HCEC 1CT (cell line): ENCODE measurements at regions not wholly inside any gene's neighbourhood (a gene's known extent, or its start where the extent isn't known, plus 50 kb on each side); places are given as distances from the start of the nearest gene placed in this dataset.

Experiments used
- DNase-seq: peaks from one replicate; pipeline ENCODE4 v3.0.0-alpha.2; 2017

DNA sequence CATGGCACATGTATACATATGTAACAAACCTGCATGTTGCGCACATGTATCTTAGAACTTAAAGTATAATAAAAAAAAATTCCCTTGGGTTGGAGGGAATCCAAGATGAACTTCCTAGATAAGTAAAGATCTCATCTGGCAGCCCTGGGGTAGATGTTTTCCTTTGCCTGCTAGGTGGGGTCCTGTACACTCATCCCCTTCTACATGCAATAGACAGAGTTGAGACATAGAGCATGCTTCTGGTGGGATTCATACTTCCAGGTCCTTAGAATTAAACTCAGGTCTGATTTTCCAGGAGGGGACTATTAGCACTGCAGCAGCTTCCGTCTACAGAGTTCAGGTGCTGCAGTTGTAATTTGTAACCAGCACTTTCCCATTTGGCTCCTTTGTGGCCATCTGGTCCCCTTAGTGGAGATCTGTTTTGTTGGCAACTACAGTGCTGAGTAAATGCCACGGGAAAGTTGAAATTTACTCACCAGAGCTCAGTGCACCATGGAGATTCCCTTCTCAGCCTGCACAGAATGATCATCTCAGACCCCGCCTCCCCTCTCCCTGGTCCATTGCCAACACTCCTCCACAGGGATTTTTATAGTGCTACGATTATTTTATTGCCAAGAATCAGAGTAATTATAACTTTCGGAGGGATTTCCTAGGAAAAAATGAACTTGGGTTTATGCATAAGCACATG is 220.1 kb upstream of the E2F8 start:
- no peak for DNase-seq

DNA sequence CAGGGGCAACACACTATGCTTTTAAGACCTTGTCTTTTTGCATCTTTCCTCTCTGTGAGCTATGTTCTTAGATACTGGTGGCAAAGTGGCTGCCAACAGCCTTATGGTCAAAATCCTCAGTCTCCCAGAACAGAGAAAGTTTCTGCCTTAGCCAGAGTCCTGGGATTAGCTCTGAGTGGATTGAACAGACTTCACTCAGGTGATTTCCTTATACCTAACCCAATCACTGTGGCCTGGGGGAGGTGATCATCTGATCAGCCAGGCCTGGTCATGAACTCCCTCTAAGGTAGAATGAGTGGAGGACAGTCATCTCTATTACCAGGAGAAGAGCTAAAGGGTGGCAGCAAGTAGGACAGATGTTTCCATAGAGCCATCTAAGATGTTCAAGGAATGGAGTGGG is 218.5 kb upstream of the E2F8 start:
- no peak for DNase-seq

DNA sequence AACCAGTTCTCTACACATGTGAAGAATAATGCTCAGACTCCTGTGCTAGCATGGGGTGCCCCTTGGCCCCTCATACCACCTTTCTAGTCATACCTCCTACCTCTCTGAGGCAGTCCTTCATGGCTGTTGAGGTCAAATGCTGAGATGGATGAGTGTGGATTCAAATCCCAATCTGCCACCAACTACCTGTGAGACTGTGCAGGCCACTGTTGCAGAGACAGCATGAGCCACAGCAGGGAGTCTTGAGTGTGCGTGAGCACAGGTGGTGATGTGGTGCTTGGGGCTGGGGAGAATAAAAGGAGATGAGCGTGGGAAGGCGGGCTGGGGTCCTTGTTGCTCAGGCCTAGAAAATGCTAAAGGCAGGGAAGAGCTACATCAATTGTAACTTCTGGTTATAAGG is 218.0 kb upstream of the E2F8 start:
- DNase-seq = no peak

DNA sequence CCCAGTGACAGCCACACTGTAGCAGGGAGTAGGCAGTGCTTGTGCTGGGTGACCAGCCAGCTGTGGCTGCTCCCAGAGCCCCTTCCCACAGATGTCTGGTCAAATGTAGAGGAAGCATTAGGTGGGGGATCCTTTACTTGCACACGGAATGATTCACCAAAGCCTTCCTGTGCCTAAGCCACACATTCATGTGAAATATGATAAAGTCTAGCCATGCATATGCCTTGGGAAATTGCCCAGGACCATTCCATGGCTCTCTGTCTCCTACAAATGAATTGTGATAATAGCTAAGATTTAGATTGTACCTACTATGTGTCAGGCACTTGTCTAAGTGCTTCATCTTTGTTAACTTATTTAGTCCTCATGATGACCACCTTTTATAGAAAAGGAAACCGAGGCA is 217.5 kb upstream of the E2F8 start:
- DNase-seq = no peak

DNA sequence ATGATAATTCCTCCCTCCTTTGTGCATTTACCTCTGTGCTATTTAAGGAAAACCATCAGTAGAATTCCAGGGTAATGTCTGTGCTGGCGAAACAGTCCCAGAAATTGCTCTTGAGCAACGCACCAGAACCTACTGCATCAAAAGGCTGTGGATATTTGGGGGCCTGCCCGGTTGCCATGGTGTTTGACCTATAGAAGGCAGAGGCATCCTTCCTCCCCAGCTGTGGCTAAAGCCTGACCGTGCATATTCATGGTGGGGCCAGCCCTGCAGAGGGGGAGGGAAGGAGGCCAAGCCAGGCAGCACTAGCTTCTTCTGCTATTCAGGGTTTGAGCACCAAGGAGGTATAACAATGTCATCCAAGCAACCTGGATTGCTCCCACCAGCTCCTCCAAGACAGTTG is 215.0 kb upstream of the E2F8 start:
- no peak for DNase-seq

DNA sequence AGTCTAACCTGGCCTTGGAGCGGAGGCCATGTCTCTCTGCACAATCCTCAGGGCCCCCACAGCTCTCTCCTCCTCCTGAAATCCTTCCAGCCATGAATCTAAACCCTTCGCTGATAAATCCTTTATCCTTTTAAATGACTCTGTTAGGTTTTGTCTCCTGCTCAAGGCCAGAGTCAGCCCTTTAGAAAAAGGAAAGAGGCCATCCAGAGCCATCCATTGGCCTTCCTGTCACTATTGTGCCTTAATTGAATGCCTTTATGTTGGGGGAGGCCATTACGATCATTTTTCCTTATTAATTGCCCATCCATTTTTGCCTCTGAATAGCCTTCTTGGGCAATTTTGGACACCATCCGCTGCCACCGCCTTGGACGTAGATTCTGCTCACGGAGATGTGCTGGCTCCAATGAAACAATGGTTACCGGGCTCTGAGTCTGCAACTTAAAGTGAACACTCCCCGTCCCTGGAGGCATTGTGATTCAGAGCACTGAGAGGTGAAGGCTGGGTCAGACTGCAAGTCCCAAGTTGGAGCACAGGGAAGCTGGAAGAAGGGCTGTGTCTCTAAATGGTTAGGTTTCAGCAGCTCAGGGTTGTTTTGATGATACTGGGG is 213.0 kb upstream of the E2F8 start:
- DNase-seq = no peak

DNA sequence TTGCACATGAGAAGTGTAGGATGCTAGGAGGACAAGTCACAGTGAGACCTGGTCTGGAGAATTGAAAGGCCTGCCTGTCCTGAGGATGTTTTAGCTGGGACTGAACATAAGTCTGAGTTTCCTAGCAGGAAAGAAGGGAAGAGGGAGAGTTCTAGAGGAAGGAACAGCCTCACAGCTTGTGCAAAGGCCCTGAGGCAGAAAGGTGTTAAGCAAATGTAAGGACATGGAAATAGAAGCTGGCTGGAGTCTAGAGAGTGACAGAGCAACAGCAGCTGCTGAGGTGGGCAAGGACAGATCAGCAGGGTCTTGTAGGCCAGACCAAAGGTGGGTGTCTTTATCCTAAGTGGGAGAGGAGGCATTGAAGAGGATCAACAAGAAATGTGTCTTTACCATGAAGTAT is 210.9 kb upstream of the E2F8 start:
- no peak for DNase-seq

DNA sequence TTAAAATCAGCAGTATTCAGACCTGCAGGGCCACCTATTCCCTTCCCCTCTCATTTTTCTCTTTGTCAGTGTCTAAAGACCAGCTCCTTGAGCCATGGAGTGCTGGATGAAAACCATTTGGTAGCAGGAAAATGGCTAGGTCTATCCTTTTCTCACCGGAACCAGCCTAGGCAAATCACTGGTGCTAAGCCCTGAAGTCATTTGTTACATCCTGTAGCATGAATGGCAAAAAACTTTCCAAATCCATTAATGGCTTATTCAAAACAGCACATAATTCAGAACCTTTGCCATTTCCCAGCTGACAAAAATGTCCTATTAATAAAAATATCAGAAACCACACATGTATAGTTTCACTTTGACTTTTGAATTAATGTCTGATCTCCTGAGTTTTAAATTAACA is 209.5 kb upstream of the E2F8 start:
- DNase-seq = no peak

DNA sequence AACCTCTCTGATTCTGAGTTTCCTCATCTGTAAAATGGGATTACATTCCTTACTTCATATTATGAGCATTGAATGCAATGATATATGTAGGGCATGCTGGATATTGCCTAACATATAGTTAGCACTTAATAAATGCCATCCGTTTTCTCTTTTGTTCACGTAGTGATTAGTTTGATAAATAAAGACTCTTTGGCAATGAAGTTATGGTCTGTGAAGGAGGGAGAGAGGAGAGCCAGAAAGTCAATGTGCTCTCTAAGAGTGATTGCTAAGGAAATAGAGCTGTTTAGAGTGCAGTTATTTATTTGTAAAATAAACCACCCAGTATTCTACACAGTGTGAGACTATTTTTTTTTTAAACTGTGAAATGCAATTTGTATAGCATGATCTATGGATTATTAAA is 207.9 kb upstream of the E2F8 start:
- no peak for DNase-seq

DNA sequence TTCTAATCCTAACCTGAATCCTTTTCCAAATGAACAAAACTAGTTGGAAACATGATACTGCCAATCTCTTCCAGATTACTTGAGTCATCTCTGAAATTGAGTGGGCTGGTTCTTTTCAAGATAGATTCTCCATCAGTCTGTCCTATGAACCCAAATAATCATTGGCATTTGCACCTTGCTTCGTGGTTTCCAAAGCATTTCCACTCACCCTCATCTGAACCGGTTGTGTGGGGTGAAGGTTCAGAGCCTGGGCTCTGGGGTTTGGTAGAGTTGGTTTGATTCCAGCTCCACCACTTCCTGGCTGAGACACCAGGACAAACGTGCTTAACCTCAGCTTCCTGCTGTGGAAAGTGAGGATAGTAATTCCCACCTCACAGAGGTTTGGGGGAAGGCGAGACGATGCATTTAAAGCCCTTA is 206.4 kb upstream of the E2F8 start:
- peak; percentile 37 for DNase-seq

DNA sequence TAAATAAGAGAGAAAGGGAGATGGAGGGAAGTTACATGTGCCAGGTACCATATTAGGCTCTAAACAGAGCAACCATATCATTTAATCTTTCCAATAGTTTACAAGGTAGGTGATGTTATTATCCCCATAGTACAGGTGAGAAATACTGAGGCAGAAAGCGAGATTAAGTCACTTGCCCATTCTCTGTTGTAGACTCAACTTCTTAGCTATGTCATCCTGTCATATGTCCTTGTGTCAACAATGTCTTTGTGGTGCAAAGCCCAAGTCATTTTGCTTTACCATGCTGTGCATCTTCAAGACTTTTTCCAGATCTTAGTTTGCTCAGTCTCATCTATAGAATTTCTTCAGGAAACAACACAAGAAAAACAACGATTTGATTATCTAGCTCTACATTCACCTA is 205.0 kb upstream of the E2F8 start:
- no peak for DNase-seq

DNA sequence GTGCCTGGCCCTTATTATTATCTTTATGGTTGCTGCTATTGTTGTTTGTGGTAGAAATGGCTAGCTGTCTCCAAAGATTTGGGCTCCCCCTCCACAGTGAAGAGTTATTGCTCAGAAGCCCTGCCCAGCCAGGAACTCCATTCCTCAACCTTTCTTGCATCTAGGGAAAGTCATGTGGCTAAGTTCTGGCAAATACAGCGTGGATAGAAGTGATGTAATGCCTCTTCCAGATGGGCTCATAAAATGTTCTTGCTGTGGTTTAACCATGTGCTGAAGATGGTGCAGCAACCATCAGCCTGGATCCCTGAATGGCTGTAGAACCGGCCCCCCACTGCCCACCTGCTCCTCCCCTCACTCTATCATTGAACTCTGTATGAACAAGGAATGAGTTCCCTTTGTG is 203.5 kb upstream of the E2F8 start:
- peak; percentile 75 for DNase-seq

DNA sequence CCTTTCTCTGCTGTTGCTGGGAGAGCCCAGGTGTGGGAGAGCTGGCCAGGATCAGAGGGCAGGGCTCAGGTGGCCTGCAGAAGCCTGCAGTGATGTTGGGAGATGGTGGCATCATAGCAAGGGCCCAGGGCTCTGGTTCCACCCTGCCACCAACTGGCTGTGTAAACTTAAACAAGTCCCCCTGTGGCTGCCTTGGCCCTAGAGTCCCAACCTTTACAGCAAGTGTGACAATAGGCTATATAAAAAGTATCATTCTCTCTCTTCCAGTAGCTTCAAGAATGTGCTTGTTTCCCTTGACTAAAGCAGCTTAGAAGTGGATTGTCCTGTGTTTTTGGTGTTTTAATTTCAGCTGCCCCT is 201.8 kb upstream of the E2F8 start:
- DNase-seq = no peak

DNA sequence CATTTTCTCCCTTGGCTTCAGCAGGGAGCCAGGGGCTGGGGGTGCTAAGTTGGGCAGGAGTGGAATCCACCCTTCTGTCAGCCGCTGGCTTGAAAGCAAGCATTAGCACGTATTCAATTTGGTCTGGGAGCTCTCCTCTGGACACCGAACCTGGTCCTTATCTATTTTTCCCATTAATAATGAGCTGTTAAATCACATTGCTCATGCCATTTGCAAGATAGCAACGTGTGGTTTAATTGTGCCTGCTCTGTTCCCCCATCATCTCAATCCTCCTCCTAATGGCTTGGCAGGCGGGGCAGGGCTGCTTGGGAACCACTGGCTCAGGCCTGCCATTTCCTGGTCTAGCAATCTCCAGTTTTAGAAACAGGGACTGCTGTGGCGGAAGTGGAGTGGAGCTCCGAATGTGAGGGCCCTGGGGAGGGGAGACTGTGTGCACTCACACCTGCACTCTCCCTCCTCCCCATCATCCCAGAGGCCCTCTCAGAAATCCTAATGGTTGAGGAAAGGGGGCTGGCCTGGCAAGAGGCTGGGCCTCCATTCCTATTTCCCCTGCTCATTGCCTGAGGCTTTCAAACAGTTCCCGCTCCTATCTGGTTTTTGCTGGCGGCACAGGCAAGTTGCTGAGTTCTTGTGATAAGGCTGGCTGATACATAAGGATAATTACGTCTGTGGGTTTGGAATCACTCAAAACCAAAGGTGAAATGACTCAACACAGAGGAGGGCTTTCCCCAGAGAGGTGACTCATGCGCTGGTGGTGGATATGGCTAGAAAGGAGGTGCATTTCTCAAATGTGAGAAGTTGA is 201.2 kb upstream of the E2F8 start:
- peak; percentile 95 for DNase-seq

DNA sequence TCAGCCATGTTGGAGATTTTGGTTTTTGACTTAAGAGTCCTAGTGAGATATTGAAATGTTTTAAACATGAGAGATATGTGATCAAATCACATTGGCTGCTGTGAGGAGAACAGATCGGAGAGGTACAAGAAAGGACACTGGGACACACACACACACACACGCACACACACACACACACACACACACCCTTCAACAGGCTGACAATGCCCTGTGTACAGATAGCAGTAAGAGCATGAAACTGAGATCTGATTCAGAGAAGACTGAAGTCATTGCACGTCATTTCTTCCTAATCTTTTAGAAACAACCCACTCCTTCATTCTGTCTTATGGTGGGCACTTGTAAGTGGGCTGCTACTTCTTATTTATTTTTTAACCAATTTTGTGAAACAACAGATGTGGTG is 200.5 kb upstream of the E2F8 start:
- no peak for DNase-seq

DNA sequence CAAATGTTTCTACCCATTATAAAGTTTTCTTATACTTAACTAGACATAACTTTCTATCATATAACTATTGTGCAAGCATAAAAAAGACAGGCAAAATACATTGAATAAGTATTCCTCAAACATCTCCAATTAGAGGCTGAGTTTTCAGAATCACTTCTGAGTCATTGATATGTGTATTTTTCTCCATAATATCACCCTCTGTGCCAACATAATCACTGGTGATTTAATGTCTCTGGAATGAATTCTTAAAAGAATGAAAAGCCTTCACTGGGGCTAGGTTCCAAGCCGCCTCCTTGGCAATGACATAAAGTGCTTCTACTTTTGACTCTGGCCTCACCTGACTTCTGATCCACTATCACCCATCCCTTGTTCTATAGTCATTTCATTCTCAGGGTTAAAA is 197.0 kb upstream of the E2F8 start:
- DNase-seq = peak; percentile 78

DNA sequence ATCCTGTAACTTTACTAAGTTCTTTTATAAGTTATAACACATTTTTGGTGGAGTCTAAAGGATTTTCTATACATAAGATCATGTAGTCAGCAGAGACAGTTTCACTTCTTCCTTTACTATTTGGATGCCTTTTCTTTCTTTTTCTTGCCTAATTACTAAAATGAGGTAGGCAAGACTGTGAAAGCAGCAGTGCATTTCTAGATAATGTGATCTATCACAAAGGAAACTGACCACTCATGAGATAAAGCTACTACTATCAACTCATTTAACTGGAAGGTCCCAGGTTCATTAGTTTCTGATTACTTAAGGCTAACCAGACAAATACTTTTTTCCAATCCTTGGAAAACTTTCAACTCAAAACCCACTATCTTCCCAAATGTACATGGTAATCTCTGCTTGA is 196.2 kb upstream of the E2F8 start:
- DNase-seq = no peak

DNA sequence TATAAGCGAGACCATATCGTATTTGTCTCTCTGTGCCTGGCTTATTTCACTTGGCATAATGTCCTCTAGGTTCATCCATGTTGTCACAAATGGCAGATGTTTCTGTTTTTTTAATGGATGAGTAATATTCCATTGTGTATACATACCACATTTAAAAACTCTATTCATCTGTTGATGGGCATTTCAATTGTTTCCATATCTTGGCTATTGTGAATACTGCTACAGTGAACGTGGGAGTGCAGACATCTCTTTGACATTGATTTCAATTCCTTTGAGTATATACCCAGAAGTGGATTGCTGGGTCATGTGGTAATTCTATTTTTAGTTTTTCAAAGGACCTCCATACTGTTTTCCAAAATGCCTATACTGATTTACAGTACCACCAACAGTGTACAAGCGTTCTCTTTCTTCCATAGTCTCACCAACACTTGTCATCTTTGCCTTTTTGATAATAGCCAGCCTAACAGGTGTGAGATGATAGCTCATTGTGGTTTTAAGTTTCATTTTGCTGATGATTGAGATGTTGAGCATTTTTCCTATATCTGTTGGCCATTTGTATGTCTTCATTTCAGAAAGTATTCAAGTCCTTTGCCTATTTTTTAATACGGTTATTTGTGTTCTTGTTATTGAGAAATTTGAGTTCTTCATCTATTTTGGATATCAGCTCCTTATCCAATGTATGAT is 194.7 kb upstream of the E2F8 start:
- DNase-seq = no peak

DNA sequence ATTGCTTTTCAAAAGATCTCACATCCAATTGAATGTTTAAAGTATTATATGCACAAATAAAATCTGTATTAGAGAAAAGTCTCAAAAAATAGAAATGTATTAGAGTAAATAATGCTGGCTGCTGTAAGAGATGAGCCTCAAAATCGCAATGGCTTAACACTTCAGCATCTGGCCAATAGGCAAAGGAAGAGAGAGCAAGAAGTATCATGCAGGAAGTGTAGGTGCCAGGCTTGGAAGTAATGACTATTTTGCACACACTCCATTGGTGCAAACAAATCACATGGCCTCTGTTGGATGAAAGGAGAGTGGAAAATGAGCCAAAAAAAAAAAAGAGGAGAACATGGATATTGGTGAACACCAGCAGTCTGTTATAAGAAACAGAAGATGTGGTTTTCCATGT is 193.0 kb upstream of the E2F8 start:
- no peak for DNase-seq

DNA sequence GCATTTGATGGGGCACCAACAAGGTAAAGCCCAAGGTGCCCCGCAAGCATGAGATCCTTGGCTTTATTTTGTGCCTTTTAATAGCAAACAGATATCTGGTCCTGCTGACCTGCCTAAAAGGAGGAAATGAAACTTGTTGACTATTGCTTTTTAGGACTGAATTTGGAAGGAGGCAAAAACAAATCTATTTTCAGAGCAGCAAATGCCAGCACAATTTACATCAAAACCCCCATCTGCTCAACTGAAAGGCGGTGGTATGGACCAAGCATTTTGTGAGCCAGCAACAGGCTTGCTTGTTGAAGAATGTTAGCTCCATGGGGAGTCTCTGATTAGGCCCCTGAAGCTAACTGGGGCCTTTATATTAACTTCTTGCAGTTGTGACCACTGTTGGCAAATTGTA is 192.6 kb upstream of the E2F8 start:
- DNase-seq = no peak

DNA sequence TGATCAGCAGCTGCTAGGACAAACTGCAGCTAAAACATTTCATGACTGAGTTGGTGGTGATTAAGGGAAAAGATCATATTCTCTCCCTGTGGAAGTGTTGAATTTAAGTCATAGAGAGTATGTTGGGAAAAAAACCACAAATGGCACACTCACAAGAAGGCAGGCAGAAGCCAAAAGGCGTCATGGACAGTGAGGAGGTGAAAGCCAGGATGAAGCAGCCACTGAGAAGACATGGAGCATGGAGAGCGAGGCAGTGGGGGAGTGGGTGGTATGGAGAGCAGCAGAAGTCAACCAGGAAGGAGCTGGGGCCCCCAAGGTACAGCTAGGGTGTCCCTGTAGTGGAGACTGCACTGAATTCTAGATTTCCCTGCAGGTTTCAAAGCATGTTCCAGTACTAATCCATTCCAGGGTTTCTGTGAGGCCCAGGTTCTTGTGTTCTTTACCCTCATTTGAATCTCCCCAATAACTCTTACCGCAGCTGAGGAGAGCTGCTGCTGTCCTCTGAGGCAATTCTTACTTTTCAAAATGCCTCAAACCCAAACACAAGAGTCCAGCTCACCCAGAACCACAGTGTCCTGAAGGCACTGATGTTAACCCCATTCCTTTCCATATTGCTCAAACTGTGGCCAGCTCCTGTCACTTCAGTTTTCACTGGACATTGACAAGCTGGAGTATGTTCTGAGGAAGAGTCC is 191.8 kb upstream of the E2F8 start:
- DNase-seq = peak; percentile 93

DNA sequence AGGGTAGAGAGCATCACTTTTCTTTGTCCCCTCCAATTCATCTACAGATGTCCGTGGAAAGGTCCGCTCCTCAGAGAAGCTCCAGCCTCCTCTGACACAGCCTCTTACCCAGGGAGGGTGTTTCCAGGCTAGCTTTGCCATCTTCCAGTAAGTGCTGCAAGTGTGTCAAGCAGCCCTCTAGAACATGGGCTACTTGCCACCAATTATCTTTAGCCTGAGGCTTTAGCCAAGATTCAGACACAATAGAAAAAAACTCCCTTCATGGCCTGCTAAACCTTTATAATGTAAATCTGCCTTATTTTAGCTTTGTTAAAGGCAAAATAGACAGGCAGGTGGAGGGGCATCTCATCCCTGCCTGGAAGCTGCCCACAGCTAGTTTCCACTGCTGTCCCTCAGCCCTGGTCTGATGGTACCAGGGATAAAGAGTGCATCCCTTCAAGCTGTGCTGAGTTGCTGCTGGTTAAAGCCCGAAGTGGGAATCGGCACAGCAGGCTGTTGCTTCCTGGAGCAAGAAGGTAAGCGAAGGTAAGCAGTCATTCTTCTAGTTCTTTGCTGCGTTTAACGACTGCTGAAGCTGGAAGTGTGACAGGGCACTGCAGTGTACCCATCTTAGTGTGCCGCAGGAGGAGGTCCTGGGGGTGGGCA is 190.1 kb upstream of the E2F8 start:
- no peak for DNase-seq

DNA sequence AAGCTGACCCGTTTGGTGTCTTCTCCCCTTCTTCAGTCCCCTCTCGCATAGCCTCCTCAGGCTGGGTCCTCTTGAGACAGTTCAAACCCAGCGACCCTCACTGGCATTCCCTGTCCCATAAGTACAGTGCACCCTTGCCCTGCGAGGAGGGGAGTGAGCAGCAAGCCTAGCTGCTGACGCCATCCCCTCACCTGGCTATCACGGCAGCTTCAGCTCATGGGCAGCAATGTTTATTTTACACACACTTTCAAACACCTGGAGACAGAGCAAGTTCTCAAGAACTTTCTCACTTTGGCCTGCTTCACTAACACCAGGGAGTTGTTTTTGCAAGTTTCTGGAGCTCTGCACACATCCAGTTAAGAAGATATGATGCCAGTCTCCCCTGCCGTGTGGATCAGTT is 189.6 kb upstream of the E2F8 start:
- no peak for DNase-seq
